ENCODE measurements at regions not wholly inside any gene's neighbourhood (a gene's known extent, or its start where the extent isn't known, plus 50 kb on each side); places are given as distances from the start of the nearest gene placed in this dataset.

DNA sequence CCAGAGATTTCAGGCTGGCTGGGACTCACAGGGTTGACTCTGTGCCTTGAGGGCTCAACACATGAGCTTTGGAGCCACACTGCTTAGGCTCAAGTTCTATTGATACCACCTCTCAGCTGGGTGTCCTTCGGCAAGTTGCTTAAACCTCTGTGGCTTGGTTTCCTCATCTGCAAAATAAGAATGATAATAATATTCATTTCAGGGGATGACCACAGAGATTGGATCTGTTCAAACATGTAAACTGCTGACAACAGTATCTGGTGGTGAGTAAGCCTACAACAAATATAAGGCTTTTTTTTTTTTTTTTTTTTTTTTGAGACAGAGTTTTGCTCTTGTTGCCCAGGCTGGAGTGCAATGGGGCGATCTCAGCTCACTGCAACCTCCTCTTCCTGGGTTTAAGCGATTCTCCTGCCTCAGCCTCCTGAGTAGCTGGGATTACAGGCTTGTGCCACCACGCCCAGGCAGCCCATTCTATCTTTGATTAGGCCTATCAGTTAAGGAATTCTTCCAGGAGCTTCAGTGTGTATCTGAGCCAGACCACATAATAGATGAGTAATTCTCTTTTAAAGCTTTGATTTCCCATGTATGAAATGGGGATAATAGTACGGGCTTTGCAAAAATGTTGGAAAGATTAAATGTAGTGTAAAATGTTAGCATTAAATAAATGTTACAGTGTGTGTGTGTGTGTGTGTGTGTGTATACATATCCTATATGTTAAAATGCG lies 437.6 kb downstream of the PRDM2 start:
- TF ChIP-seq JUNB (CRISPR knock-in tag; IDR thresholded peaks at IDR 0.05; ENCODE audit: borderline replicate concordance), result no peak
- TF ChIP-seq, protein P1, sequence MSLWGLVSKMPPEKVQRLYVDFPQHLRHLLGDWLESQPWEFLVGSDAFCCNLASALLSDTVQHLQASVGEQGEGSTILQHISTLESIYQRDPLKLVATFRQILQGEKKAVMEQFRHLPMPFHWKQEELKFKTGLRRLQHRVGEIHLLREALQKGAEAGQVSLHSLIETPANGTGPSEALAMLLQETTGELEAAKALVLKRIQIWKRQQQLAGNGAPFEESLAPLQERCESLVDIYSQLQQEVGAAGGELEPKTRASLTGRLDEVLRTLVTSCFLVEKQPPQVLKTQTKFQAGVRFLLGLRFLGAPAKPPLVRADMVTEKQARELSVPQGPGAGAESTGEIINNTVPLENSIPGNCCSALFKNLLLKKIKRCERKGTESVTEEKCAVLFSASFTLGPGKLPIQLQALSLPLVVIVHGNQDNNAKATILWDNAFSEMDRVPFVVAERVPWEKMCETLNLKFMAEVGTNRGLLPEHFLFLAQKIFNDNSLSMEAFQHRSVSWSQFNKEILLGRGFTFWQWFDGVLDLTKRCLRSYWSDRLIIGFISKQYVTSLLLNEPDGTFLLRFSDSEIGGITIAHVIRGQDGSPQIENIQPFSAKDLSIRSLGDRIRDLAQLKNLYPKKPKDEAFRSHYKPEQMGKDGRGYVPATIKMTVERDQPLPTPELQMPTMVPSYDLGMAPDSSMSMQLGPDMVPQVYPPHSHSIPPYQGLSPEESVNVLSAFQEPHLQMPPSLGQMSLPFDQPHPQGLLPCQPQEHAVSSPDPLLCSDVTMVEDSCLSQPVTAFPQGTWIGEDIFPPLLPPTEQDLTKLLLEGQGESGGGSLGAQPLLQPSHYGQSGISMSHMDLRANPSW (CRISPR knock-in tag; IDR thresholded peaks at IDR 0.05; ENCODE audit: borderline replicate concordance), result no peak
- no peak for TF ChIP-seq CHD2 (IDR thresholded peaks at IDR 0.05; ENCODE audit: low read depth, low read length)
- no peak for TF ChIP-seq TAF1 (CRISPR knock-in tag; IDR thresholded peaks at IDR 0.05)
- TF ChIP-seq POLR2A (IDR thresholded peaks at IDR 0.05; ENCODE audit: insufficient read depth in 1 of 2, low read depth in 2 of 2, low read length in 2 of 2), result no peak
- TF ChIP-seq EZH2 (conservative IDR thresholded peaks at IDR 0.05; ENCODE audit: low read depth, low read length), result no peak
- TF ChIP-seq, protein P2, sequence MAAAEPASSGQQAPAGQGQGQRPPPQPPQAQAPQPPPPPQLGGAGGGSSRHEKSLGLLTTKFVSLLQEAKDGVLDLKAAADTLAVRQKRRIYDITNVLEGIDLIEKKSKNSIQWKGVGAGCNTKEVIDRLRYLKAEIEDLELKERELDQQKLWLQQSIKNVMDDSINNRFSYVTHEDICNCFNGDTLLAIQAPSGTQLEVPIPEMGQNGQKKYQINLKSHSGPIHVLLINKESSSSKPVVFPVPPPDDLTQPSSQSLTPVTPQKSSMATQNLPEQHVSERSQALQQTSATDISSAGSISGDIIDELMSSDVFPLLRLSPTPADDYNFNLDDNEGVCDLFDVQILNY (CRISPR knock-in tag; conservative IDR thresholded peaks at IDR 0.05), result no peak
- TF ChIP-seq, protein P3, sequence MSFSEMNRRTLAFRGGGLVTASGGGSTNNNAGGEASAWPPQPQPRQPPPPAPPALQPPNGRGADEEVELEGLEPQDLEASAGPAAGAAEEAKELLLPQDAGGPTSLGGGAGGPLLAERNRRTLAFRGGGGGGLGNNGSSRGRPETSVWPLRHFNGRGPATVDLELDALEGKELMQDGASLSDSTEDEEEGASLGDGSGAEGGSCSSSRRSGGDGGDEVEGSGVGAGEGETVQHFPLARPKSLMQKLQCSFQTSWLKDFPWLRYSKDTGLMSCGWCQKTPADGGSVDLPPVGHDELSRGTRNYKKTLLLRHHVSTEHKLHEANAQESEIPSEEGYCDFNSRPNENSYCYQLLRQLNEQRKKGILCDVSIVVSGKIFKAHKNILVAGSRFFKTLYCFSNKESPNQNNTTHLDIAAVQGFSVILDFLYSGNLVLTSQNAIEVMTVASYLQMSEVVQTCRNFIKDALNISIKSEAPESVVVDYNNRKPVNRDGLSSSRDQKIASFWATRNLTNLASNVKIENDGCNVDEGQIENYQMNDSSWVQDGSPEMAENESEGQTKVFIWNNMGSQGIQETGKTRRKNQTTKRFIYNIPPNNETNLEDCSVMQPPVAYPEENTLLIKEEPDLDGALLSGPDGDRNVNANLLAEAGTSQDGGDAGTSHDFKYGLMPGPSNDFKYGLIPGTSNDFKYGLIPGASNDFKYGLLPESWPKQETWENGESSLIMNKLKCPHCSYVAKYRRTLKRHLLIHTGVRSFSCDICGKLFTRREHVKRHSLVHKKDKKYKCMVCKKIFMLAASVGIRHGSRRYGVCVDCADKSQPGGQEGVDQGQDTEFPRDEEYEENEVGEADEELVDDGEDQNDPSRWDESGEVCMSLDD (CRISPR knock-in tag; IDR thresholded peaks at IDR 0.05; ENCODE audit: borderline replicate concordance), result no peak
- TF ChIP-seq, protein P4, sequence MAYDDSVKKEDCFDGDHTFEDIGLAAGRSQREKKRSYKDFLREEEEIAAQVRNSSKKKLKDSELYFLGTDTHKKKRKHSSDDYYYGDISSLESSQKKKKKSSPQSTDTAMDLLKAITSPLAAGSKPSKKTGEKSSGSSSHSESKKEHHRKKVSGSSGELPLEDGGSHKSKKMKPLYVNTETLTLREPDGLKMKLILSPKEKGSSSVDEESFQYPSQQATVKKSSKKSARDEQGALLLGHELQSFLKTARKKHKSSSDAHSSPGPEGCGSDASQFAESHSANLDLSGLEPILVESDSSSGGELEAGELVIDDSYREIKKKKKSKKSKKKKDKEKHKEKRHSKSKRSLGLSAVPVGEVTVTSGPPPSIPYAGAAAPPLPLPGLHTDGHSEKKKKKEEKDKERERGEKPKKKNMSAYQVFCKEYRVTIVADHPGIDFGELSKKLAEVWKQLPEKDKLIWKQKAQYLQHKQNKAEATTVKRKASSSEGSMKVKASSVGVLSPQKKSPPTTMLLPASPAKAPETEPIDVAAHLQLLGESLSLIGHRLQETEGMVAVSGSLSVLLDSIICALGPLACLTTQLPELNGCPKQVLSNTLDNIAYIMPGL (CRISPR knock-in tag; IDR thresholded peaks at IDR 0.05; ENCODE audit: borderline replicate concordance in 1 of 2, low read depth in 1 of 2), result no peak
- no peak for TF ChIP-seq ZNF274 (CRISPR knock-in tag; IDR thresholded peaks at IDR 0.05)
- no peak for TF ChIP-seq SNRNP70 (IDR thresholded peaks at IDR 0.05; ENCODE audit: low read depth, low read length)
- TF ChIP-seq, protein P5, sequence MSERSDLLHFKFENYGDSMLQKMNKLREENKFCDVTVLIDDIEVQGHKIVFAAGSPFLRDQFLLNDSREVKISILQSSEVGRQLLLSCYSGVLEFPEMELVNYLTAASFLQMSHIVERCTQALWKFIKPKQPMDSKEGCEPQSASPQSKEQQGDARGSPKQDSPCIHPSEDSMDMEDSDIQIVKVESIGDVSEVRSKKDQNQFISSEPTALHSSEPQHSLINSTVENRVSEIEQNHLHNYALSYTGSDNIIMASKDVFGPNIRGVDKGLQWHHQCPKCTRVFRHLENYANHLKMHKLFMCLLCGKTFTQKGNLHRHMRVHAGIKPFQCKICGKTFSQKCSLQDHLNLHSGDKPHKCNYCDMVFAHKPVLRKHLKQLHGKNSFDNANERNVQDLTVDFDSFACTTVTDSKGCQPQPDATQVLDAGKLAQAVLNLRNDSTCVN (CRISPR knock-in tag; IDR thresholded peaks at IDR 0.05; ENCODE audit: borderline replicate concordance), result no peak
- TF ChIP-seq REL (CRISPR knock-in tag; conservative IDR thresholded peaks at IDR 0.05), result no peak
- TF ChIP-seq ZNF678 (CRISPR knock-in tag; IDR thresholded peaks at IDR 0.05), result no peak
